K562 (cell line): ENCODE measurements at regions not wholly inside any gene's neighbourhood (a gene's known extent, or its start where the extent isn't known, plus 50 kb on each side); places are given as distances from the start of the nearest gene placed in this dataset.

Source experiments
- ATAC-seq: fragments of 200-7000 bp; cut with Tn5 transposase; 3 replicates; pipeline ENCODE4 v1.9.1; 2020; ENCODE audit warnings: moderate library complexity
- BruUV-seq: library from RNA; stranded (reverse); fragments of 400-500 nt; replicated peaks from 2 replicates; lab custom pipeline; 2021; lab: Mats Ljungman, UMichigan
- CTCF ChIA-PET: fragments of 300-600 bp; formaldehyde crosslinking; extraction: SDS; loops from one replicate; lab custom pipeline; 2021; ENCODE audit warnings: low intra/inter-chr PET ratio; lab: Yijun Ruan, JAX
- POLR2A ChIA-PET: fragments of 300-600, 350-650 bp; sonication (Branson Sonifier 250); formaldehyde crosslinking; extraction: SDS; loops from one replicate; lab custom pipeline; 2021; ENCODE audit warnings: antibody characterized with exemption, inconsistent platforms; lab: Yijun Ruan, JAX
- DNase-seq, 4 experiments: peaks; one replicate each; pipeline versions ENCODE4 v3.0.0 to v3.0.0-alpha.2; 2011 to 2018; ENCODE audit warnings: low spot score in 3 of 4, mixed read lengths in 3 of 4; ENCODE audit errors: extremely low read depth in 1 of 4
- FAIRE-seq: peaks from 2 replicates; lab custom pipeline; 2011; peaks lifted over from hg19 to GRCh38; lab: Jason Lieb, UNC
- H2AFZ ChIP-seq: 2 replicates; pipeline ENCODE4 v1.6.0; 2011; ENCODE audit warnings: low read depth, low read length, control low read depth, inconsistent platforms
- H3K27ac ChIP-seq: fragments of 200-600 bp; 3 replicates; pipeline ENCODE4 v1.8.0; 2011; ENCODE audit warnings: low read depth, mild to moderate bottlenecking, control low read depth, inconsistent platforms, low read length, moderate library complexity, mixed read lengths; ENCODE audit errors: extremely low read depth
- H3K27me3 ChIP-seq, 2 experiments: fragments of 300-600 bp in 1 of 2; 2 replicates in 1 of 2; 3 replicates in 1 of 2; pipeline versions ENCODE4 v1.6.0 to v1.8.0; 2011; ENCODE audit warnings: inconsistent platforms in 2 of 2, low read length in 2 of 2, mild to moderate bottlenecking in 1 of 2, mixed read lengths in 1 of 2, moderate library complexity in 1 of 2; ENCODE audit not compliant: control insufficient read depth in 2 of 2, insufficient read depth in 2 of 2
- H3K36me3 ChIP-seq: fragments of 300-600 bp; 3 replicates; pipeline ENCODE4 v1.8.0; 2011; ENCODE audit warnings: mild to moderate bottlenecking, low read length, inconsistent platforms; ENCODE audit not compliant: control insufficient read depth, insufficient read depth
- H3K4me1 ChIP-seq, 2 experiments: fragments of 200-600 bp in 1 of 2; replicated peaks in 1 of 2; 2 replicates in 1 of 2; 3 replicates in 1 of 2; pipeline versions ENCODE4 v1.5.1 to v1.8.0; 2011; ENCODE audit warnings: inconsistent platforms in 2 of 2, low read length in 2 of 2, mild to moderate bottlenecking in 1 of 2, mixed read lengths in 1 of 2, moderate library complexity in 1 of 2; ENCODE audit not compliant: control insufficient read depth in 2 of 2, insufficient read depth in 2 of 2
- H3K4me2 ChIP-seq: 2 replicates; pipeline ENCODE4 v1.6.1; 2011; ENCODE audit warnings: low read length, control low read depth, inconsistent platforms, mixed read lengths; ENCODE audit not compliant: insufficient read depth
- H3K4me3 ChIP-seq: fragments of 200-600 bp; sonication (generic), shearing (Covaris generic); 2 replicates; pipeline ENCODE4 v1.5.1; 2016; ENCODE audit warnings: control low read depth, inconsistent platforms
- H3K79me2 ChIP-seq: fragments of 200-600 bp; 3 replicates; pipeline ENCODE4 v1.8.0; 2011; ENCODE audit warnings: low read length, inconsistent platforms; ENCODE audit not compliant: control insufficient read depth, insufficient read depth
- H3K9ac ChIP-seq, 2 experiments: 2 replicates each; pipeline versions ENCODE4 v1.6.0 to v1.6.1; 2011; ENCODE audit warnings: low read depth in 2 of 2, low read length in 2 of 2, control low read depth in 1 of 2, inconsistent platforms in 1 of 2, mild to moderate bottlenecking in 1 of 2, mixed read lengths in 1 of 2; ENCODE audit not compliant: insufficient read depth in 1 of 2
- H3K9me1 ChIP-seq: one replicate; pipeline ENCODE4 v1.6.0; 2011; ENCODE audit warnings: inconsistent platforms, mild to moderate bottlenecking, low read length, moderate library complexity; ENCODE audit not compliant: control insufficient read depth, insufficient read depth
- H3K9me3 ChIP-seq: replicated peaks from 2 replicates; pipeline ENCODE4 v1.5.1; 2011; ENCODE audit warnings: low read depth, low read length, inconsistent platforms; ENCODE audit not compliant: control insufficient read depth, insufficient read depth
- H4K20me1 ChIP-seq: replicated peaks from 2 replicates; pipeline ENCODE4 v1.6.1; 2011; ENCODE audit warnings: low read length, inconsistent platforms, mixed read lengths; ENCODE audit not compliant: control insufficient read depth, insufficient read depth
- POLR2H ChIP-seq: IDR thresholded peaks from 2 replicates; pipeline ENCODE4 v1.6.1; 2016; ENCODE audit warnings: missing genetic modification characterization, low read depth, mild to moderate bottlenecking, control low read depth, missing compliant biosample characterization, moderate library complexity
- RBM39 ChIP-seq: fragments of 200-400 bp; formaldehyde crosslinking; optimal IDR thresholded peaks from 2 replicates; pipeline ENCODE3; 2018; ENCODE audit warnings: low read depth, low read length
- WGBS: fragments of 100-300 bp; shearing (Covaris generic); methylation state at CpG from one replicate; pipeline ENCODE4 v1.1.6; 2016; ENCODE audit warnings: low coverage, mixed read lengths; ENCODE audit not compliant: insufficient coverage; ENCODE audit errors: missing lambda C conversion rate; 5-methylcytosine and 5-hydroxymethylcytosine counted together
- in situ Hi-C: fragments of 300-500 bp; cut with MboI; formaldehyde crosslinking; loops from 4 replicates; pipeline ENCODE4 v1.15.0; 2018; ENCODE audit warnings: inconsistent platforms, mixed read lengths
- intact Hi-C: fragments of 100-400 bp; cut with micrococcal nuclease; formaldehyde crosslinking; loops from 2 replicates; pipeline ENCODE4 v1.14.2; 2022
- TF ChIP-seq, protein P1 (sequence below): fragments of 450-650 bp; formaldehyde crosslinking; IDR thresholded peaks from 2 replicates; pipeline ENCODE4 v1.4.0; 2020; ENCODE audit warnings: mild to moderate bottlenecking
- TF ChIP-seq, protein P2 (sequence below): fragments of 450-650 bp; IDR thresholded peaks from 2 replicates; pipeline ENCODE4 v1.6.1; 2014; ENCODE audit warnings: low read depth, mild to moderate bottlenecking, moderate library complexity, borderline replicate concordance

GRCh38 chr1:83083589-83084224, 915.2 kb downstream of the TTLL7 start:
- Histone ChIP-seq H4K20me1 (no peaks in the 10 kb centered on the region), H3K79me2 (no peaks in the 10 kb centered on the region), H3K9ac (no peak overlapping the region), H3K36me3 (no peaks in the 10 kb centered on the region), H3K4me2 (no peak overlapping the region), H3K27me3 (no peaks in the 10 kb centered on the region), H3K9me3 (no peaks in the 10 kb centered on the region), H3K4me3 (no peak overlapping the region), H2AFZ (no peak overlapping the region)
- POLR2A ChIA-PET = no interaction called here
- ATAC-seq = no peak
- no TSS peak for BruUV-seq
- no peak for FAIRE-seq
- WGBS = 0% methylated on average over 2 of the region's 2 CpGs
- TF ChIP-seq RBM39 (no peak), POLR2H (tag) (no peak)
- TF ChIP-seq, protein P1, sequence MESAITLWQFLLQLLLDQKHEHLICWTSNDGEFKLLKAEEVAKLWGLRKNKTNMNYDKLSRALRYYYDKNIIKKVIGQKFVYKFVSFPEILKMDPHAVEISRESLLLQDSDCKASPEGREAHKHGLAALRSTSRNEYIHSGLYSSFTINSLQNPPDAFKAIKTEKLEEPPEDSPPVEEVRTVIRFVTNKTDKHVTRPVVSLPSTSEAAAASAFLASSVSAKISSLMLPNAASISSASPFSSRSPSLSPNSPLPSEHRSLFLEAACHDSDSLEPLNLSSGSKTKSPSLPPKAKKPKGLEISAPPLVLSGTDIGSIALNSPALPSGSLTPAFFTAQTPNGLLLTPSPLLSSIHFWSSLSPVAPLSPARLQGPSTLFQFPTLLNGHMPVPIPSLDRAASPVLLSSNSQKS (CRISPR knock-in tag) = no peak
- TF ChIP-seq, protein P2, sequence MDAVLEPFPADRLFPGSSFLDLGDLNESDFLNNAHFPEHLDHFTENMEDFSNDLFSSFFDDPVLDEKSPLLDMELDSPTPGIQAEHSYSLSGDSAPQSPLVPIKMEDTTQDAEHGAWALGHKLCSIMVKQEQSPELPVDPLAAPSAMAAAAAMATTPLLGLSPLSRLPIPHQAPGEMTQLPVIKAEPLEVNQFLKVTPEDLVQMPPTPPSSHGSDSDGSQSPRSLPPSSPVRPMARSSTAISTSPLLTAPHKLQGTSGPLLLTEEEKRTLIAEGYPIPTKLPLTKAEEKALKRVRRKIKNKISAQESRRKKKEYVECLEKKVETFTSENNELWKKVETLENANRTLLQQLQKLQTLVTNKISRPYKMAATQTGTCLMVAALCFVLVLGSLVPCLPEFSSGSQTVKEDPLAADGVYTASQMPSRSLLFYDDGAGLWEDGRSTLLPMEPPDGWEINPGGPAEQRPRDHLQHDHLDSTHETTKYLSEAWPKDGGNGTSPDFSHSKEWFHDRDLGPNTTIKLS = no peak
- TF ChIP-seq, all 486 proteins: peak for 0
- Histone ChIP-seq H3K27ac (no peak overlapping the region), H3K9me1 (no peaks in the 10 kb centered on the region), H3K4me1 (no peaks in the 10 kb centered on the region)
- intact Hi-C loops (no loop called here), in situ Hi-C loops (no loop called here)
- DNase-seq = no peak
- CTCF ChIA-PET = no interaction called here
